ENCODE measurements at regions not wholly inside any gene's neighbourhood (a gene's known extent, or its start where the extent isn't known, plus 50 kb on each side); places are given as distances from the start of the nearest gene placed in this dataset.
"Not testable (repeated sequence)": the region's sequence is repeated elsewhere in the genome, so short reads cannot be mapped to it uniquely, and the experiment has no call there.

GRCh38 chr2:14475994-14476393 lies 156.5 kb upstream of the LRATD1 start:
- POLR2A ChIA-PET: no interaction called here
- Mint-ChIP-seq H3K27me3 (no peaks in the 10 kb centered on the region), H3K4me1 (no peaks in the 10 kb centered on the region), H3K9me3 (peaks cover 2% of the 10 kb centered on the region), H3K4me3 (no peak overlapping the region), H3K27ac (no peak overlapping the region), H3K36me3 (no peaks in the 10 kb centered on the region)
- DNase-seq (no peak), ATAC-seq (ENCODE audit: low read depth) (no peak)

- H3K27ac Mint-ChIP-seq: no peak overlapping the region
- ATAC-seq (ENCODE audit: low read depth): no peak
- POLR2A ChIA-PET: no interaction called here
- H3K9me3 Mint-ChIP-seq: peaks cover 6% of the 10 kb centered on the region
- no peaks in the 10 kb centered on the region for H3K36me3 Mint-ChIP-seq
- no peaks in the 10 kb centered on the region for H3K27me3 Mint-ChIP-seq
- H3K4me1 Mint-ChIP-seq: no peaks in the 10 kb centered on the region
- no peak for DNase-seq
- H3K4me3 Mint-ChIP-seq: no peak overlapping the region
Measured at GRCh38 chr2:14479486-14479885, 153.0 kb upstream of the LRATD1 start.

GRCh38 chr2:14480120-14480519 lies 152.4 kb upstream of the LRATD1 start:
- Mint-ChIP-seq H3K27me3 (no peaks in the 10 kb centered on the region), H3K9me3 (peaks cover 6% of the 10 kb centered on the region), H3K27ac (no peak overlapping the region), H3K4me3 (no peak overlapping the region), H3K36me3 (no peaks in the 10 kb centered on the region), H3K4me1 (no peaks in the 10 kb centered on the region)
- no peak for ATAC-seq (ENCODE audit: low read depth)
- POLR2A ChIA-PET: no interaction called here
- DNase-seq: no peak

GRCh38 chr2:14480906-14481305 lies 151.6 kb upstream of the LRATD1 start:
- H3K27ac Mint-ChIP-seq: no peak overlapping the region
- H3K4me3 Mint-ChIP-seq: no peak overlapping the region
- no peaks in the 10 kb centered on the region for H3K36me3 Mint-ChIP-seq
- peaks cover 8% of the 10 kb centered on the region for H3K9me3 Mint-ChIP-seq
- ATAC-seq (ENCODE audit: low read depth): no peak
- POLR2A ChIA-PET: no interaction called here
- DNase-seq: no peak
- no peaks in the 10 kb centered on the region for H3K4me1 Mint-ChIP-seq
- no peaks in the 10 kb centered on the region for H3K27me3 Mint-ChIP-seq

- no peak overlapping the region for H3K4me3 Mint-ChIP-seq
- no peak overlapping the region for H3K27ac Mint-ChIP-seq
- peaks cover 3% of the 10 kb centered on the region for H3K9me3 Mint-ChIP-seq
- H3K27me3 Mint-ChIP-seq: no peaks in the 10 kb centered on the region
- POLR2A ChIA-PET: no interaction called here
- no peak for ATAC-seq (ENCODE audit: low read depth)
- H3K36me3 Mint-ChIP-seq: no peaks in the 10 kb centered on the region
- no peaks in the 10 kb centered on the region for H3K4me1 Mint-ChIP-seq
- no peak for DNase-seq
Measured at GRCh38 chr2:14492920-14493503, 139.5 kb upstream of the LRATD1 start.

GRCh38 chr2:14494759-14495158 lies 137.8 kb upstream of the LRATD1 start:
- Mint-ChIP-seq H3K4me3 (no peak overlapping the region), H3K27me3 (no peaks in the 10 kb centered on the region), H3K9me3 (peaks cover 4% of the 10 kb centered on the region), H3K4me1 (no peaks in the 10 kb centered on the region), H3K27ac (no peak overlapping the region), H3K36me3 (no peaks in the 10 kb centered on the region)
- DNase-seq (no peak), ATAC-seq (ENCODE audit: low read depth) (no peak)
- POLR2A ChIA-PET: no interaction called here

GRCh38 chr2:14501061-14501460 lies 131.5 kb upstream of the LRATD1 start:
- H3K27ac Mint-ChIP-seq: no peak overlapping the region
- H3K4me1 Mint-ChIP-seq: no peaks in the 10 kb centered on the region

GRCh38 chr2:14506955-14507354 lies 125.6 kb upstream of the LRATD1 start:
- H3K27me3 Mint-ChIP-seq; H3K27ac Mint-ChIP-seq; ATAC-seq (ENCODE audit: low read depth); POLR2A ChIA-PET; DNase-seq; H3K36me3 Mint-ChIP-seq; H3K4me1 Mint-ChIP-seq; H3K9me3 Mint-ChIP-seq; H3K4me3 Mint-ChIP-seq: not testable (repeated sequence)

More at GRCh38 chr2:14501061-14501460, 131.5 kb upstream of the LRATD1 start:
- peaks cover 4% of the 10 kb centered on the region for H3K9me3 Mint-ChIP-seq
- H3K36me3 Mint-ChIP-seq: no peaks in the 10 kb centered on the region
- no peaks in the 10 kb centered on the region for H3K27me3 Mint-ChIP-seq
- ATAC-seq (ENCODE audit: low read depth) (no peak), DNase-seq (no peak)
- no peak overlapping the region for H3K4me3 Mint-ChIP-seq
- POLR2A ChIA-PET: no interaction called here

- Mint-ChIP-seq H3K9me3 (peaks cover 2% of the 10 kb centered on the region), H3K4me3 (no peak overlapping the region), H3K27ac (no peak overlapping the region), H3K27me3 (no peaks in the 10 kb centered on the region), H3K36me3 (no peaks in the 10 kb centered on the region), H3K4me1 (no peaks in the 10 kb centered on the region)
- POLR2A ChIA-PET: no interaction called here
- ATAC-seq (ENCODE audit: low read depth): no peak
- DNase-seq: no peak
Measured at GRCh38 chr2:14511541-14511940, 121.0 kb upstream of the LRATD1 start.

GRCh38 chr2:14513903-14514302 lies 118.6 kb upstream of the LRATD1 start:
- DNase-seq (no peak), ATAC-seq (ENCODE audit: low read depth) (no peak)
- H3K4me3 Mint-ChIP-seq: no peak overlapping the region
- no peak overlapping the region for H3K27ac Mint-ChIP-seq
- H3K9me3 Mint-ChIP-seq: no peaks in the 10 kb centered on the region
- H3K36me3 Mint-ChIP-seq: no peaks in the 10 kb centered on the region
- no peaks in the 10 kb centered on the region for H3K27me3 Mint-ChIP-seq
- POLR2A ChIA-PET: no interaction called here
- H3K4me1 Mint-ChIP-seq: no peaks in the 10 kb centered on the region

- POLR2A ChIA-PET: no interaction called here
- no peak for ATAC-seq (ENCODE audit: low read depth)
- H3K4me1 Mint-ChIP-seq: no peaks in the 10 kb centered on the region
Measured at GRCh38 chr2:14516844-14517243, 115.7 kb upstream of the LRATD1 start.

GRCh38 chr2:14517731-14518130 lies 114.8 kb upstream of the LRATD1 start:
- no peak for DNase-seq
- H3K27ac Mint-ChIP-seq: no peak overlapping the region
- H3K4me1 Mint-ChIP-seq: no peaks in the 10 kb centered on the region
- no peak for ATAC-seq (ENCODE audit: low read depth)
- no peak overlapping the region for H3K4me3 Mint-ChIP-seq
- H3K9me3 Mint-ChIP-seq: peaks cover 2% of the 10 kb centered on the region
- no peaks in the 10 kb centered on the region for H3K27me3 Mint-ChIP-seq
- POLR2A ChIA-PET: no interaction called here
- no peaks in the 10 kb centered on the region for H3K36me3 Mint-ChIP-seq

More at GRCh38 chr2:14516844-14517243, 115.7 kb upstream of the LRATD1 start:
- H3K36me3 Mint-ChIP-seq: no peaks in the 10 kb centered on the region
- no peaks in the 10 kb centered on the region for H3K27me3 Mint-ChIP-seq
- peaks cover 2% of the 10 kb centered on the region for H3K9me3 Mint-ChIP-seq
- H3K4me3 Mint-ChIP-seq: no peak overlapping the region
- no peak for DNase-seq
- H3K27ac Mint-ChIP-seq: no peak overlapping the region

GRCh38 chr2:14520385-14520945 lies 112.1 kb upstream of the LRATD1 start:
- no peaks in the 10 kb centered on the region for H3K27me3 Mint-ChIP-seq
- H3K4me3 Mint-ChIP-seq: no peak overlapping the region
- H3K36me3 Mint-ChIP-seq: no peaks in the 10 kb centered on the region
- ATAC-seq (ENCODE audit: low read depth) (no peak), DNase-seq (no peak)
- POLR2A ChIA-PET: no interaction called here
- peaks cover 4% of the 10 kb centered on the region for H3K9me3 Mint-ChIP-seq
- H3K27ac Mint-ChIP-seq: no peak overlapping the region
- H3K4me1 Mint-ChIP-seq: no peaks in the 10 kb centered on the region

GRCh38 chr2:14524041-14524802 lies 108.3 kb upstream of the LRATD1 start:
- Mint-ChIP-seq H3K9me3 (peaks cover 4% of the 10 kb centered on the region), H3K4me1 (no peaks in the 10 kb centered on the region), H3K27me3 (no peaks in the 10 kb centered on the region), H3K36me3 (no peaks in the 10 kb centered on the region), H3K27ac (no peak overlapping the region), H3K4me3 (no peak overlapping the region)
- no peak for DNase-seq
- POLR2A ChIA-PET: no interaction called here
- ATAC-seq (ENCODE audit: low read depth): no peak
